ENCODE measurements at regions not wholly inside any gene's neighbourhood (a gene's known extent, or its start where the extent isn't known, plus 50 kb on each side); places are given as distances from the start of the nearest gene placed in this dataset.

DNA sequence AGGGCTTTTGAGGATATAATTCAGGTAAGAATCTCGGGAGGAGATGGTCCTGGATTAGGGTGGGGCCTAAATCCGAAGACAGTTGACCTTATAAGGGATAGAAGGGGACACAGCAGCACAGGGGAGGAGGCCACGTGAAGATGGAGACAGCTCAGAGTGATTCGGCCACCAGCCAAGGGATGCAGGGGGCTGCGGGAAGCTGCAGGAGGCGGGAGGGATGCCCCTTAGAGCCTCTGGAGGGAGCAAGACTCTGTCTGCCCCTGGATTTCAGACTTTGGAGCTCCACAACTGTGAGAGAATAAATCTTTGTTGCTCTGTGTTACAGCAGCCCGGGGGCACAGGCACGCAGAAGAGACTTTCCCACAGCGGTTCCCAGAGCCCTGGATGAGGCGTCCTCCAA lies 143.7 kb downstream of the ASB1 start:
- TF ChIP-seq CTCF (IDR thresholded peaks at IDR 0.05) (no peak), POLR2A (IDR thresholded peaks at IDR 0.05) (no peak)
